SW480 (cell line): ENCODE measurements at regions not wholly inside any gene's neighbourhood (a gene's known extent, or its start where the extent isn't known, plus 50 kb on each side); places are given as distances from the start of the nearest gene placed in this dataset.

Source experiments
- DNase-seq: peaks from one replicate; pipeline ENCODE4 v3.0.0-alpha.2; 2016; ENCODE audit warnings: low spot score

GRCh38 chr3:130839813-130840212 is 54.1 kb upstream of the ATP2C1 start:
- no peak for DNase-seq

GRCh38 chr3:130841357-130841756 is 52.5 kb upstream of the ATP2C1 start:
- DNase-seq = no peak

- DNase-seq = no peak
Measured at GRCh38 chr3:130843441-130843840, 50.4 kb upstream of the ATP2C1 start.
